Ishikawa (cell line): ENCODE measurements at regions not wholly inside any gene's neighbourhood (a gene's known extent, or its start where the extent isn't known, plus 50 kb on each side); places are given as distances from the start of the nearest gene placed in this dataset.
A peak's percentile ranks its signal among the peaks of the same experiment; 100 is the strongest.

Experiments used
- CEBPB ChIP-seq: IDR thresholded peaks from 2 replicates; pipeline ENCODE4 v1.6.1; 2012
- CREB1 ChIP-seq: IDR thresholded peaks from 2 replicates; pipeline ENCODE4 v1.6.1; 2012; ENCODE audit warnings: low read depth
- EGR1 ChIP-seq: IDR thresholded peaks from 2 replicates; pipeline ENCODE4 v1.6.1; 2012
- EP300 ChIP-seq: IDR thresholded peaks from 2 replicates; pipeline ENCODE4 v1.6.1; 2012; ENCODE audit warnings: borderline replicate concordance
- FOXM1 ChIP-seq: IDR thresholded peaks from 2 replicates; pipeline ENCODE4 v1.6.1; 2012; ENCODE audit warnings: low read depth, borderline replicate concordance
- MAX ChIP-seq: IDR thresholded peaks from 2 replicates; pipeline ENCODE4 v1.6.1; 2012
- NFIC ChIP-seq: IDR thresholded peaks from 2 replicates; pipeline ENCODE4 v1.6.1; 2012
- RAD21 ChIP-seq: IDR thresholded peaks from 2 replicates; pipeline ENCODE4 v1.6.1; 2012; ENCODE audit warnings: low read depth
- REST ChIP-seq: IDR thresholded peaks from 2 replicates; pipeline ENCODE4 v1.6.1; 2012; ENCODE audit warnings: low read depth, mild to moderate bottlenecking
- TAF1 ChIP-seq: IDR thresholded peaks from 2 replicates; pipeline ENCODE4 v1.6.1; 2012; ENCODE audit warnings: low read depth, mild to moderate bottlenecking
- TCF12 ChIP-seq: IDR thresholded peaks from 2 replicates; pipeline ENCODE4 v1.6.1; 2012; ENCODE audit warnings: low read depth
- TEAD4 ChIP-seq: IDR thresholded peaks from 2 replicates; pipeline ENCODE4 v1.6.1; 2012
- USF1 ChIP-seq: IDR thresholded peaks from 2 replicates; pipeline ENCODE4 v1.6.1; 2012
- YY1 ChIP-seq: IDR thresholded peaks from 2 replicates; pipeline ENCODE4 v1.6.1; 2012; ENCODE audit warnings: low read depth
- ZBTB7A ChIP-seq: IDR thresholded peaks from 2 replicates; pipeline ENCODE4 v1.6.1; 2012; ENCODE audit warnings: low read depth

GRCh38 chr3:137695351-137695750, 68.8 kb upstream of the SOX14 start:
- TF ChIP-seq CEBPB: no peak
- TF ChIP-seq FOXM1: no peak
- no peak for TF ChIP-seq CREB1
- TF ChIP-seq EP300: no peak
- no peak for TF ChIP-seq RAD21
- no peak for TF ChIP-seq TAF1
- TF ChIP-seq YY1: no peak
- no peak for TF ChIP-seq REST
- TF ChIP-seq EGR1: no peak
- no peak for TF ChIP-seq ZBTB7A
- TF ChIP-seq TEAD4: no peak
- TF ChIP-seq NFIC: no peak
- TF ChIP-seq MAX: no peak
- no peak for TF ChIP-seq USF1
- no peak for TF ChIP-seq TCF12

- no peak for TF ChIP-seq CREB1
- TF ChIP-seq TEAD4: no peak
- TF ChIP-seq TAF1: no peak
- no peak for TF ChIP-seq FOXM1
- no peak for TF ChIP-seq EGR1
- no peak for TF ChIP-seq REST
- TF ChIP-seq RAD21: peak; percentile 68
- no peak for TF ChIP-seq MAX
- no peak for TF ChIP-seq USF1
Observed at GRCh38 chr3:137709011-137709601, 55.0 kb upstream of the SOX14 start.
